Glomerular visceral epithelial cell (primary cell): ENCODE measurements at regions not wholly inside any gene's neighbourhood (a gene's known extent, or its start where the extent isn't known, plus 50 kb on each side); places are given as distances from the start of the nearest gene placed in this dataset.

Source experiments
- DNase-seq: peaks from one replicate; pipeline ENCODE4 v3.0.0-alpha.2; 2016; ENCODE audit errors: extremely low spot score

- no peak for DNase-seq
Observed at GRCh38 chr1:219476116-219476515, 136.8 kb downstream of the ZC3H11B start.

DNA sequence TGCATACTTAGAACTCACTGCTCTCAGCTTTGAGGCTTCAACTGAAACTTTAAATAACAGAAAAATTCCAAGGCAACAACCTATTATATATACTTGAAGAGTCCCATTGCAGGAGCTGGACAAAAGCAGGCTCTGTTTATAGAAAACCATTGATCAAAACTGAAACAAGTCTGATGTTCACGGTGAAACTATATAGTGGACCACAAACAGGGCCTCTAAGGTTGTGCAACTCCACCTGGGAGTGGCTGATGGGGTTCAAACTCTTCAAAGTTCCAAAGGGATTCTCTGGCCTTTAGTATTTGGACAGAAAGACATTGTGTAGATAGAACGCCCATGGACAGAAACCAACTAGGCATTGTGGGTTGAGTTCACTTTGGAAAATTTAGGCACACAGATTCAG is 140.3 kb downstream of the ZC3H11B start:
- no peak for DNase-seq

DNA sequence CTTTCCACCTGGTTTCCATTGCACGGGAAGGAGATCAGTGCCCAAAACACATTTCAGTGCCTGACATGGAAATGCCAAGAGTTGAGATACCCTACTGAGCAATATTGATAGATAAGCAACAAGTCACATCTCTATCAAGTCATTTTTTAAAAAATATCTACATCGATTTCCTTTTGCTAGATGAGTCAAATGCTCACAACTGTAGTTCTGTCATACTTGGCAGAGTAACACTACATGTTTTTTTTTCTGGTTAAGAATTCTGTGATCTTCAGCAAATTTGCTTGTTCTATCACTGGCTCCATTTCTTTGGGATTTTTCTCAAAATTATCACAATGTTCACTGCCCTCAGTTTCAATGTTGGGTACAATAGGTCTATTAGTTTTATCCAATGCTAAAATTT is 145.4 kb downstream of the ZC3H11B start:
- no peak for DNase-seq

DNA sequence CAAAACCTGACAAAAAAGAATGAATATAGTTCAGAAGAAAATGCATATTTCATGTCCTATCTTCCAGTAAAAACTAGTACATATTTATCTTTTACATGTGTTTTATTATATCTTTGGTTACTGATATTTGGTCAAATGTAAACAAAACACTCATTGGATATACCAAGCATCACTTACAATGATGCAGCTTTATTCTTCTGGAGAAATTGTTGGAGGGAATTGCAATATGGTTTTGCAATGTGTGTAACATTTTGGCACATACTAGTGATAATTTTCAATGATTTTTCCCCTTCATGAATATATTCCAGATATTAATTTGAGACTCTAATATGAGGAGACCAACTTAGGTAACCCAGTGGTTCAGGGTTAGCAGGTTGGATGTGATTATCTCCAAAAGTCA is 146.1 kb downstream of the ZC3H11B start:
- DNase-seq, result no peak

GRCh38 chr1:219465212-219466093 is 147.5 kb downstream of the ZC3H11B start:
- DNase-seq, result peak; percentile 10

DNA sequence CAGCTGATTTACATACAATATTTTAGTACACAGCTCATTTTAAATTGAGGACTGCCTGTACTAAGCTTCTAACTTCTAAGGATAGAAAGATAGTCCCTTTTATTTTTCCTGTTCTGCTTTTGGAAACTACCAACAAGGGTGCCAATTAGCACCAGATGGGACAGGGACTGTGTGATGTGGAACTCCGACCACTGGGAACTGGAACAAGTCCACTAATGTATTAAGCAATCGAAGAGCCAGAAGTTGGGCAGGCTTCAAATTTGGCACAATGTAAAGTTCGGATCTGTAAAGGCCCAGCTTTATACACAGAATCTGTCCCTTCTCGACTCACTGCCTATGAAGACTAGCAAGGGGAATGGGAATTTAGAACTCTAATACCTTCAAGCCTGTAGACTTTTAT is 149.3 kb downstream of the ZC3H11B start:
- DNase-seq, result no peak

- DNase-seq, result no peak
Observed at GRCh38 chr1:219461981-219462400, 150.9 kb downstream of the ZC3H11B start.

DNA sequence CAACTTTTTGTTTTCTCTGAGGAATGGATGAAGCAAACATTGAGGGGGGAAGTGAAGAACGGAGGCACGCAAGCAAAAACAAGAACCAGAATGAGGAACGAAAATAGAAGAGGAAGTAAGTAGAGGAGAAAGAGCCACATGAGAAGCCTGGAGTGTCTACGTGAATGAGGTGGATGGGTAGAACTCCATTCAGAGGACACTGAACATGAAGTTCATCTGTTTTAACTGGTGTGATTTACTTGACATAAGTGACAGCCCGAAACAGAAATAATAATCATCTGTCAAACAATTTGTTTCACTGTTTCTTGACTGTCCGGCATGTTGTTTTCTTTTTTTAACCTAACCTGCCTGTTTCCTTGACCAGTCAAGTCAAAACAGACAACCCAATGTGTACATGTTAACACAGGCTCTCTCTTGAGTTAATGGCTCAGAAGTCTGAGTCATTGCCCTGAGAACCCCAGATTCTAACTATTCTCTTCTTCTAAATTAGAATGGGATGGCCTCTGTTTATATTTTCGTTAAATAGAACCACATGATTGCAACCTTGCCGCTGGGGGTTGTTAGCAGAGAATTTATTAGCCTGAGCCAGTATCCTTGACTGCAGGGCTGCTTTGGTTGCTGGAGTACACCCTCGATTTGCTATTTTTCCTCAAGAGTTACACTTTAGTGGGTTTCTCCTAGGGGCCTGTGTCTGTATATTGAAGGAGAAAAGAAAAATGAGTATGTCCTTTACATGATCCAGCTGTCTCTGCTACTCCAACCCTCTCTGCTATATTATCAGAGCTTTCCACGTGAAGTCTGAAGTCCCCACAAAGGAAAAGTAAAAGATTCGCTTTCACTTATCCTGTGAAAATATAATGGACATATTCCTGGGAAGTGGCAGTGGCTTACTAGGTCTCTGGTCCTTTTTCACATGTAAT is 151.7 kb downstream of the ZC3H11B start:
- DNase-seq, result no peak

DNA sequence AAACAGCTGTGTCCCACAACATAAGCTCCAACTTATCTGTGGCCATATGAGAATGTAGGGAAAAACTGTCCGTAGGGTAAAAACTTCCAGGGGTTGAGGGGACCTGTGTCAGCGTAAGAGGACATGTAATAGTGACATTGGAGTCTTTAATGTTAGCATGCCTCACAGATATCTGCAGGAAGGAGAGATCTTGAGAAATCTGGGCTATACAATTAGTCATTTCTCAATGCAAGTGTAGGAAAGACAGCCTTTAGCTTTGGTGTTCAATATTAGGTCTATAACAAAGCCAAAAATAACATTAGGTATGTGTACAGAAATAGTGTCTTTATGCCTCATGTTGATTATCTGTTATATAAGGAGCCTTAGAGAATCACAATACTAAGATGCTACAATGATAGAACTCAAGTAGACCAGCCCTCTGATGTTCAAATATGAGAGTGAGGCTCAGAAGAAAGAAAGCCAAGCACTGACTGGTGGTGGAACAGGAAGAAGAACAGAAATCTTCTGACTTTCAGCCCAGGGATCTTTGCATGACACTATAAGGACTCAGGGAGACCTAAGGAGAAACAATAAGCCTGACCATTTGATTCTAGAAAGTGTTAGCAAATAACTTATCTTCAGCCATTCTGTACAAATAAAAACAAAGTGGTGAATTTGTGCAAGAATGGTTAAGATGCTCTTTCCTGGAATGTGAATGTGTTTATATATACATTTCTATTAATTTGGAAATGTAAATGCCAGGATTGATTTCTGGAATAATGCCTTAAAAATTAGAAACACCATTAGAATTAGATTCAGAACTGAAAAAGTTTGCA is 152.6 kb downstream of the ZC3H11B start:
- DNase-seq, result no peak

- no peak for DNase-seq
Observed at GRCh38 chr1:219459351-219460080, 153.4 kb downstream of the ZC3H11B start.

DNA sequence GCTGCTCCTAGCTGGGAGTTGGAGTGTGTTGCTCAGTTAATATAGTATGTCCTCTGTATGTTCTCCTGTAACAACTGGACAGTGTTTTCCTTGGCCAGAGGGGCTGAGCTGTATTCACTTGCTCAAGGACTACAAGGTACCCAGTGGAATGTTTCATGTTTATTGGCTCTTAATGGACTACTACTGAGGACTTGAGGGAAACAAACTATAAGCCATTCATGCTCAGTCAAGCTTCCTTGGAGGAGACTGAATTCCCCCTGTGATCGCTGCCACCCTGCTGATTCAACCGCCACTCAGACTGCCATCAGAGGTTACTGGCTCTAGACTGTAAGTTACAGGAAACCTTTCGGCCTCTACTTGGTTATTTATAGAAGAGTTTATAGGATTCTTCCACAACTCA is 166.6 kb downstream of the ZC3H11B start:
- no peak for DNase-seq

DNA sequence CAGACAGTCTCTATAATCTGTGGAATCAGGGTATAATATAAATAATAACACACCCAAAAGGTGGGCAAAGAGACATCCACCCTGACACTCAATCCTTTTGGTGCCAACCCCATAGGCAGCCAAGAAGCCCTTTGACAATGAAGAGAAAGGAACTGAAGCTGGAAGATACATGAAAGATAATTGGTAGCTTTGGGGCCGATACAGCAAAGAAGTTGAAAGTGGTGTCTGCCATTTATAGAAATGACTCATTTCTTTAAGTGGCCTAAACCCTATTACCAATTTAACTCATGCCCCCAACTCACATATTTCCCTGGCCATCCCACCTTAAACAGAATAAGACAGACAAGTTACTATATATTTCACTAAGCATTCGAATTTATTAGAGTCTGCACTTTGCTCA is 167.0 kb downstream of the ZC3H11B start:
- DNase-seq, result no peak

GRCh38 chr1:219444474-219444873 is 168.4 kb downstream of the ZC3H11B start:
- no peak for DNase-seq

DNA sequence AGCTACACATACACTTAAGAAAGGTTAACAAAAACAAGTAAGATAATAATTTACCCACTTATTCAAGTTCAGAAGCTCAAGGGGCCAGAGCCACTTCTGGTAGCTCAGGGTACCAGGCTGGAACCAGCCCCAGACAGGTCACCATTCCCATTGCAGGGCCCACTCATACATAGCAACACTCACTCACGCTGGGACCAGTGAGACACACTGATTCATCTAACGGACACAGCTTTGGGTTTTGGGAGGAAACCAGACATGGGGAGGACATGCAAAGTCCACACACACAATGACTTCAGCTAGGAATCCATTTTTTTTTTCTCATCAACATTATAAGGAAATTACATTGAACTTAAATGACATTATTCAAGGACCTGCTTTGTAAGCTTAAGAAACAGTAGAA is 169.1 kb downstream of the ZC3H11B start:
- DNase-seq, result no peak

DNA sequence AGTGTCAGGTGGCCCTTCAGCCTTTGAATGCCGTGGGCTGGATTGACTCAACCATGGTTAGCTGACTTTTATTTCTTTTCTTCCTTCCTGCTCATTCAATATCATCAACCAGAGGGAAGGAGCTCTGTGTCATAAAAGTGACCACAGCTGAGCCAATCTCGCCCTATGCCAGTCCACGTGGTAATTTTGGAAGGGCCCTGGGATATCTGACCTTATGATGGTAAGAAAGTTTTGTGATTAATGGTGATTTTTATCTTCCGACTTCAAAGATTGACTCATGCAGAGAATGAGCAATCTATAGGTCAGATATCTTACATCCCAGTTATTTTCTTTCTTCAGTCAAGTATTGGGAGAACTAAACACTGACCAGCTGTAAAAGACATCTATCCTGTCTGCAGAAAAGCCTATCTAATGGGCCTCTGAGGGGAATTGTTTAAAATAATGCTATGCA is 170.3 kb downstream of the ZC3H11B start:
- peak; percentile 39 for DNase-seq

DNA sequence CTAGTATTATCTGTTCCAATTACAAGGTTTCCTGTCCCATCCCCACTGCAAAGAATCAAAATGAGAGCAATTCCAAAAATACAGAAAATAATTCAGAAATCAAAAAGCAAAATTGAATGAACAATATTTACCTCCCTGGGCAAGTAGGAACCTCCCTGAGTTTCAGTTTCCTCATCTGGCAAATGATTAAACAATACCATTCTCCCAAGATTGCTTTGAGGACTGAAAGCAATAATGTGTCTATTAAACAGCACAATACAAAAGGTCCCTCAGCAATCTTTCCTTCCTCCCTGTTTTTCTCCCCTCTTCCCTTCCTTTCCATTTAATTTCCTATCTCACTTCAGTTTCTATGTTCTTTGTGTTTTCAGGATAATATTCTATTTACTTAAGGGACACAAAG is 171.0 kb downstream of the ZC3H11B start:
- no peak for DNase-seq

GRCh38 chr1:219439376-219439775 is 173.5 kb downstream of the ZC3H11B start:
- no peak for DNase-seq

- no peak for DNase-seq
Observed at GRCh38 chr1:219438386-219438785, 174.5 kb downstream of the ZC3H11B start.

- DNase-seq, result no peak
Observed at GRCh38 chr1:219434923-219435297, 178.0 kb downstream of the ZC3H11B start.

DNA sequence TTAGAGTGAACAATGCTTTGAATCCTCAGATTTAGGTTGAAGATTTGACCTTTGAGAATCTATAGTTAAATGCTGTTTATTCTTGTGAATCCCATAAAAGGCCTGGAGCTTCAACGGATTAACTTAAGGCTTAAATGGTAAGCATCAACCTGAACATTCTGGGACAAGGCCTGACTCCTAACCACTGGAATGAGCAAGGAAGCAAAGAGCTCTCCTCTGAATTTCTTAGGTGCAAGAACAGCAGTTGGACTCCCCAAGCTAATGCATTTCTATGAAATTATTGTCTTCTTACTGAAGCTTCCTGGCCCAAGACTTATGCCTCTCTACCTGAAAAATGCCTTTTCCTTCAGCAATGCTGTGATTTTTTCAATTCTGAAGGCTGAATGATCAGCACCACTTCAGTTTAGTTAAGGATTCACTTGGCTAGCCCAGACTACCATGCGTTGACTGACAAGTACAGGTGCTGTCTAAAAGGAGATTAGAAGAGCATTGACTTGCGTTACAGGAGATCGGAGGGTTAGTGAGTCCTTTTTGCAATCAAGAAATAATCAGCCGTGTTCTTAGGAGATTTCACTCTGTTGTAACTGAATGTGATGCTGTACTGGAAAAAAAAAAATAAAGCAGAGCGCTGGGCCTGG is 178.5 kb downstream of the ZC3H11B start:
- no peak for DNase-seq
